Testis (tissue), 2 donors: ENCODE measurements at regions not wholly inside any gene's neighbourhood (a gene's known extent, or its start where the extent isn't known, plus 50 kb on each side); places are given as distances from the start of the nearest gene placed in this dataset.

Source experiments
- CTCF ChIP-seq, 3 experiments: fragments of 450-650 bp in 2 of 3; fragments of 200-600 bp in 1 of 3; sonication (generic) in 1 of 3; IDR thresholded peaks; one replicate each; pipeline ENCODE4 v1.5.1; 2016 to 2019; ENCODE audit warnings: antibody characterized with exemption in 3 of 3, mild to moderate bottlenecking in 2 of 3, moderate library complexity in 1 of 3
- POLR2A ChIP-seq: fragments of 450-650 bp; IDR thresholded peaks from one replicate; pipeline ENCODE4 v1.6.1; 2017; ENCODE audit warnings: antibody characterized with exemption, mild to moderate bottlenecking, moderate library complexity

GRCh38 chr4:104404361-104404760 is 90.3 kb downstream of the CXXC4 start:
- TF ChIP-seq POLR2A: no peak
- no peak for TF ChIP-seq CTCF (IDR thresholded peaks at IDR 0.05)
